GM19328 (cell line): ENCODE measurements at regions not wholly inside any gene's neighbourhood (a gene's known extent, or its start where the extent isn't known, plus 50 kb on each side); places are given as distances from the start of the nearest gene placed in this dataset.
"Not testable (repeated sequence)": the region's sequence is repeated elsewhere in the genome, so short reads cannot be mapped to it uniquely, and the experiment has no call there.

Experiments
- ATAC-seq: cut with Tn5 transposase; IDR thresholded peaks from one replicate; pipeline ENCODE4 v1.9.1; 2021; ENCODE audit warnings: mild to moderate bottlenecking, moderate library complexity; ENCODE audit not compliant: unreplicated experiment

- no peak for ATAC-seq
Measured at GRCh38 chr12:83321971-83322370, 635.3 kb downstream of the TMTC2 start.

DNA sequence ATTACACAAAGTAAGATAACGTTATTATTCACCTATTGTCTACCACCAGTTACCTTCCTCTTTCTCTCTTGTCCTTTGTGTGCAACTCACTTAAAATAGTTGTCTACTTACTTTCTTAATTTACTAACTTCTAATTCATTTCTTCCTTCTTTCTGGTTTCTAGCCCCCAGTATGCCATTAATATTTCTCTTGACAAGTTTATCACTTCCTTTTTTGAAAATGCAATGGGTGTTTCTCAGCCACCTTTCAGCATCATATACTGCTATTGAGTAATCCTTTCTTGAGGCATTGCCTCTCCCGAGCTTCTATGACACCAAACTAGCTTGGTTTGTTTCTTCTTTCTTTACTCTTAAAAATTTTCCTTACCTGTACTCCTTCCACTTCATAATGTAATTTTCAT is 633.6 kb downstream of the TMTC2 start:
- no peak for ATAC-seq

DNA sequence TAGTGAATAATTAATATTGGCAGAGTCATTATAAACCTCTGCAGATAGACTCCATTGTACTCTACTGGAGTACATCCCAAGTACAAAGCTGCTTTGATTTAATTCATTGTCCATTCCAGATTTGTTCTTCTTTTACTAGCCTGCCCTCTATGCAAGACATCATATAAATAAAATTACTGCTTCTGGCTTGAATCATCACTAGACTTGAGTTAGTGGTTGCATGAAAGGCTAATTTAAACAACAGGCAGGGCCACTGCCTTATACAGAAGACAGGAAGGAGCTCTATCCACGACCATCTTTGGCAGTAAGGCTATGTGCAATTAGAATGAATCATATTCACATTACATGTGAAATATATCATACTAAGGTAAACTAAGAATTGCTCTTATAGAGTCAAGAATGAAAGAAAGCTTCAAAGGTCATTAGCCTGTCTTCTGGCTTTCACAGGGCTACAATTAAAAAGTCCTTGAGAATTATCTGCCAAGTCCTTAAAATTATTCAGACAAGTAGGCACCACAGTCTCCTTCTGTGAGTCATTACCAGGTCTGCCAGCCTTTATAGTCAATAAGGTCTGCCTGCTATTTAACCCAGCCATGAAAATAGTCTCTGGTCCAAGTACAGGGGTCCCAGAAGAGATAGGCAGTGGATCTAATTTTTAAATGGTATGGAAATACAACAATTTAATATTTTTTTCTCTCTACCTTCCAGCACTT is 631.8 kb downstream of the TMTC2 start:
- no peak for ATAC-seq

DNA sequence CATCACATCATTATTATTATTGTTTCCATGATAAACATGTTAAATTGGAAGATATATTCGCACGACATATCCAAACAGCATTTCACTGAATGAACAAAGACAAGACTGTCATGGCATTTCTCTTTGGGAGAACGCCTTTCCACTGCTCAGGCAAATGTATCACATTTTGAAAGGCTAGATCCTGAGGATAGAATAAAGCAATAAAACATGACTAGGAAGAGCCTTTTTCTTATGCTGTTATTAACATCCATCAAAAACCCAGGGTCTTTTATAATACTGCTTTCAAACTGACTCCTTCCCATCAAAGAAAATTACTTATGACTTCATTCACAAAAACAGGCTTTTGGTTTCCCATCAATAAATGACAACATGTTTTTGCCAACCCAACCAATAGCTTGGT is 630.9 kb downstream of the TMTC2 start:
- ATAC-seq: no peak

DNA sequence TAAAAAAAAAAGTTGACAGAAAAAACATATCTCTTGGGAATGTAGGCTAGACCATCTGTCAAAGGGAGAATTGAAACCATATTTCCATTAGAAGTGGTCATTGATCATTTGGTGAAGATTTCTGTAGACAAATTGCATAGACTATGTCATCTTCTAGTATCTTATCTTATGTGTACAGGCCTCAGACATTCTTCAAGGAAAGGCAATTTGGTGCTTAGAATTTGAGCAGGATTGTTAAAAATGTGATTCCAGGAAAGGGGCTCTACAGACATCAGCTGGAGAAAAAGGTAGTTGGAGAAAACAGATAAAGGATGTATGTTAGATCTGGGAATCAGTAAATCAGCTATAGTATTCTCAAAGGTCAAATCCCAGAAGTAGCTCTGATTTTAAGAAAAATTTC is 627.1 kb downstream of the TMTC2 start:
- ATAC-seq: no peak

- no peak for ATAC-seq
Measured at GRCh38 chr12:83313322-83313721, 626.6 kb downstream of the TMTC2 start.

DNA sequence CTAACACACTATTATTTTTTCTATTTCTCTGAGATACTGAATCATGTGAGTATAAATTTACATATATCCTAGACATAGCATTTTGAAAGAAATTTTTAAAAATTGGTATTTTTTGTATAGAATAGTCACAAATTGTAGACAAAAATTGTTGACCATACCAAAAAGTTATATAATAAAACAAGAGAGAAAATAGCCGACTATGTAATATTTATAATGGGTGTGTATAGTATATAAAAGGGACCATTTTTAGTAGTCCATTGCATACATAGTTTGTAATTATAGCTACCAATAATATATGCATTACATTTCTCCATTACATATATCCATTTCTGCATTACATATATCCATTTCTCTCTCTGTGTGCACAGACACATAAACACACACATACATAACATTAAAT is 590.2 kb downstream of the TMTC2 start:
- ATAC-seq: no peak

GRCh38 chr12:83271201-83271600 is 584.5 kb downstream of the TMTC2 start:
- no peak for ATAC-seq

DNA sequence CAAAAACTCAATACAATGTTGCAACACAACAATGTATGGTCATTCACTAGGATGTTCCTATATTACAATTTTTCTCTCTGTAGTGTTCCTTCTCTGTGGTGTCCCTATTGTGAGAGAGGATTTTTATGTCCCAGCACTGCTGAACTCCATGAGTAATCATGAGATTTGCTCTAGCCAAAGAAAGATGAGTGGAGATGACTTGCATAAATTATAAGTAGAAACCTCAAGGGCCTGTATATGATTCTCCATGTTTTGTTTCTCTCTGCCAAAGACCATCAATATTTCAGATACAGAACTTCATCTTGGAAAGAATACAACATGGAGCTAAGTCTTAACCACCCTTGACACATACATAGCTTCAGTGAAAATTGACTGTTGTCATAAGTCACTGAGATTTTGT is 579.1 kb downstream of the TMTC2 start:
- ATAC-seq: no peak

GRCh38 chr12:83261998-83262397 is 575.3 kb downstream of the TMTC2 start:
- no peak for ATAC-seq

GRCh38 chr12:83260126-83260525 is 573.4 kb downstream of the TMTC2 start:
- not testable (repeated sequence) for ATAC-seq

DNA sequence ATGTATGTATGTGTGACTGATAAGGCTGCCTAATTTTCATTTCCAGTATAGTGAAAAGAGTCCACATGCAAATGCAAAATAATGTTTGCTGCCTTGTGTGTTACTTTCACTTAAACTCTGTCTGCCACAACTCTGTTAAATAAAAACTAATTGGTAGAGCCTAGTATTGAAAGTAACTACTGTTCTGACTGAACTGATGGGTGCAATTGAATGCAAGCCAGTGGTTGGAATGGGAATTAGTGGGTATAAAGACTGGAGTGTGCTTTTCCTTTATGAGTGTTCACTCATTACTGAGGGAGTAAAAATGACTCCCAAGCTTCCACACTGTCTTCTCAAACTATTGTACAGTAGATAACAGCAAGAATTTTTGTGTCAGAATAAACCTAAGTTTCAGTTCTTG is 571.0 kb downstream of the TMTC2 start:
- no peak for ATAC-seq

GRCh38 chr12:83256562-83256961 is 569.9 kb downstream of the TMTC2 start:
- ATAC-seq: no peak

GRCh38 chr12:83250866-83251265 is 564.2 kb downstream of the TMTC2 start:
- no peak for ATAC-seq

DNA sequence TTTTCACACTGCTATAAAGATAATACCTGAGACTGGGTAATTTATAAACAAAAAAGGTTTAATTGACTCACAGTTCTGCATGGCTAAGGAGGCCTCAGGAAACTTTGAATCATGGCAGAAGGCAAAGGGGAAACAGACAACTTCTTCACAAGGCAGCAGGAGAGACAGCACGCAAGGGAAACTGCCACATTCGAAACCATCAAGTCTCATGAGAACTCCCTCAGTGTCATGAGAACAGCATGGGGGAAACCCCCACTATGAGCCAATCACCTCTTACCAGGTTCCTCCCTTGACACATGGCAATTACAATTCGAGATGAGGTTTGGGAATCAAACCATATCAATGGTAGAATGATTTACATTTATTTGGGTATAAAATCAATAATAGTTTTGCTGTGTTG is 558.5 kb downstream of the TMTC2 start:
- ATAC-seq: no peak

DNA sequence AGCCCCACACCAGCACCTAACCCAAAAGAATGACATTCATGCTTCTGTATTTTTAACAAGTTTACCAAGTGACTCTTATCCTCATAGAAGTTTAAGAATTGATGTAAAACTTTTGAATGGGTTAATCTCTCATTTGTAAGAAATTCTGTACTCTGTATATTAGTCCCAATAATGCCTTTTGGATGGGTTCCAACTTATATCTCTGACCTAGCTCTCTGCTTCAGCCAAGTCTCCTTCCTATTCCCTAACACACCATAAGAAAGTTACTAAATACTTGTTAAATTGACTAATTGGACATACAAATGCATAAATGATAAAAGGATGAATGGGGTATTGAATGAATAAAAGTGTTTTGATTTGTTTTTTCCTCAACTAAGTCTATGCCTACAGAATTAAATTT is 557.3 kb downstream of the TMTC2 start:
- no peak for ATAC-seq

GRCh38 chr12:83233987-83234386 is 547.3 kb downstream of the TMTC2 start:
- ATAC-seq: not testable (repeated sequence)

DNA sequence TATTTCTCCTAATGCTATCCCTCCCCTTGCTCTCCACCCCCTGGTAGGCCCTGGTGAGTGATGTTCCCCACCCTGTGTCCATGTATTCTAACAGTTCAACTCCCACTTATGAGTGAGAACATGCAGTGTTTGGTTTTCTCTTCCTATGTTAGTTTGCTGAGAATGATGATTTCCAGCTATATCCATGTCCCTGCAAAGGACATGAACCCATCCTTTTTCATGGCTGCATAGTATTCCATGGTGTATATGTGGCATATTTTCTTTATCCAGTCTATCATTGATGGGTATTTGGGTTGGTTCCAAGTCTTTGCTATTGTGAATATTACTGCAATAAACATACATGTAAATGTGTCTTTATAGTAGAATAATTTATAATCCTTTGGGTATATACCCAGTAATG is 540.3 kb downstream of the TMTC2 start:
- not testable (repeated sequence) for ATAC-seq

DNA sequence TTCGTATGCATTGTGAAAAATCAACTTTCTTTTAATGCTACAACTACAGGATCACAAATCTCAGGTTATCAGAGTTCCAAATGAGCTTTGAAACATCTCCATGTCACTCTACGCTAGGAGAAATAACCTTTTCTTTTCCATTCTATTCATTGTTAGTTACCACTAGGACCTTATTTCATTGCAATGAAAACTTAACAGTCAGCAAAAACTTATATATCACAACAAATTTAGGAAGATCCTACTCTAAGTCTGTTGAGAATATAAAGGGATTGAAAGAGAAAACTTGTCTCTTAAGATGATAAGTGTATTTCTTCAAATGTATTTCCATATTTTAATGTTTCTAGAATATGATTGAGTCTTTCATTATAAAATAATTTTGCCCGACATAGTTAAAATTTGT is 539.1 kb downstream of the TMTC2 start:
- ATAC-seq: no peak

GRCh38 chr12:83224012-83224411 is 537.3 kb downstream of the TMTC2 start:
- no peak for ATAC-seq

GRCh38 chr12:83220774-83221173 is 534.1 kb downstream of the TMTC2 start:
- ATAC-seq: no peak

DNA sequence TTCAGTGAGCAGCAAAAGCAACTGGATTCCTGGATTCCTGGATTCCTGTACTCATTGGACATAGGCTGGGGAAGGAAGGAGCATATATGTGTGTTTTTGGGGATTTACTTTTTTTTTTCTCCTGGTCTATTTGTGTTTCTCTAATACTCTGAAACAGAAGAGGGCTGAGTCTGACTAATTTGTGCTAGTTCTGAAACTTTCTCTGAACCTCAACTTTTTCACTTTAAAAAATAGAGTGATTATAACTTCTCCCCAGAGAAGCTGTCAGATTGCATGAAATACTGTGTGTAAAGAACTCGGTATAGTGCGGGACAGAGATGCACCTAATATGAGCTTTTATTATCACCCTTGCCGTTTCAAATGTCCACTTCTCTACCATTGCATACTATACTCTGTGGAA is 529.5 kb downstream of the TMTC2 start:
- ATAC-seq: no peak

DNA sequence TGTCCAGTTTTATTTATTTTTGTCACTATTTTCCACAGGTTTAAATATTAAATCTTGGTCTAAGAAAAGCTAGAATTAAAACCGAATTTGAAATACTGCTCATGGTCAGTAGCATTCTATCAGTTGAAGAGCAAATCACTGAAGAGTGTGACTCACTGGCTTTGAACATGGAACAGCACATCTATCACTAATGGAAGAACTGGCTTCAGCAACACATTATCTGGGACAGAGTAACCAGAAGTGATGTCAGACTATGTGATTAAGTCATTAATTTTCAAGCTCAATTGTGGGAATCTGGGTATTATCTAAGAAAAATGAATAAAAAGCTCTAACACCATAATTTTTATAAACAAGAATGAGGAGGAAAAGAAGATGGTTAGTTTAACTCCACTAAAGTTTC is 527.5 kb downstream of the TMTC2 start:
- ATAC-seq: no peak
